HEK293 (cell line): ENCODE measurements at regions not wholly inside any gene's neighbourhood (a gene's known extent, or its start where the extent isn't known, plus 50 kb on each side); places are given as distances from the start of the nearest gene placed in this dataset.

Experiments used
- REPIN1 ChIP-seq: fragments of 450-650 bp; formaldehyde crosslinking; IDR thresholded peaks from 2 replicates; pipeline ENCODE4 v1.5.1; 2017; ENCODE audit warnings: missing biosample characterization, missing genetic modification characterization, low read depth
- ZNF488 ChIP-seq: fragments of 450-650 bp; formaldehyde crosslinking; IDR thresholded peaks from 2 replicates; pipeline ENCODE4 v1.5.1; 2016; ENCODE audit warnings: missing biosample characterization, missing genetic modification characterization

GRCh38 chr5:27854243-27854852 is 816.0 kb upstream of the CDH9 start:
- no peak for TF ChIP-seq ZNF488 (tag by site-specific recombination)
- TF ChIP-seq REPIN1 (tag by site-specific recombination) = no peak
